ENCODE measurements at regions not wholly inside any gene's neighbourhood (a gene's known extent, or its start where the extent isn't known, plus 50 kb on each side); places are given as distances from the start of the nearest gene placed in this dataset.

GRCh38 chr1:4284976-4285375, 369.4 kb upstream of the AJAP1 start:
- Histone ChIP-seq H3K9me3 (ENCODE audit: insufficient read depth, low read depth, low read length) (peaks cover 2% of the 10 kb centered on the region), H3K36me3 (ENCODE audit: insufficient read depth, low read length) (no peaks in the 10 kb centered on the region), H3K79me2 (ENCODE audit: insufficient read depth, low read length) (no peaks in the 10 kb centered on the region), H3K27me3 (ENCODE audit: insufficient read depth, low read length) (no peaks in the 10 kb centered on the region), H3K4me1 (ENCODE audit: insufficient read depth, low read length) (no peaks in the 10 kb centered on the region), H3K9ac (ENCODE audit: low read length) (no peak overlapping the region), H4K20me1 (ENCODE audit: insufficient read depth, low read length) (no peaks in the 10 kb centered on the region), H3K27ac (ENCODE audit: low read depth, low read length) (no peak overlapping the region), H3K4me2 (ENCODE audit: low read length) (no peak overlapping the region), H3K4me3 (ENCODE audit: insufficient read depth, low read depth, low read length) (no peak overlapping the region), H2AFZ (ENCODE audit: low read depth, low read length) (no peak overlapping the region)
- no peaks in the 10 kb centered on the region for H3K36me3 Mint-ChIP-seq (ENCODE audit: low read depth, unreplicated experiment)
- H3K4me1 Mint-ChIP-seq (ENCODE audit: low read depth, unreplicated experiment) = no peaks in the 10 kb centered on the region
- FAIRE-seq (no peak), DNase-seq (ENCODE audit: low read depth) (no peak)
- H3K4me3 Mint-ChIP-seq (ENCODE audit: unreplicated experiment) = no peak overlapping the region
- peaks cover 18% of the 10 kb centered on the region for H3K9me3 Mint-ChIP-seq (ENCODE audit: unreplicated experiment)
- H3K27me3 Mint-ChIP-seq (ENCODE audit: low read depth, unreplicated experiment) = no peaks in the 10 kb centered on the region
- TF ChIP-seq EZH2 (IDR thresholded peaks at IDR 0.05; ENCODE audit: insufficient read depth, low read length) (no peak), CTCF (IDR thresholded peaks at IDR 0.05; ENCODE audit: insufficient read depth, low read depth, low read length) (no peak)
- H3K27ac Mint-ChIP-seq (ENCODE audit: unreplicated experiment) = no peak overlapping the region

- Histone ChIP-seq H3K9ac (ENCODE audit: low read length) (no peak overlapping the region), H3K4me3 (ENCODE audit: insufficient read depth, low read depth, low read length) (no peak overlapping the region), H3K36me3 (ENCODE audit: insufficient read depth, low read length) (no peaks in the 10 kb centered on the region), H2AFZ (ENCODE audit: low read depth, low read length) (no peak overlapping the region), H3K79me2 (ENCODE audit: insufficient read depth, low read length) (no peaks in the 10 kb centered on the region), H3K4me2 (ENCODE audit: low read length) (no peak overlapping the region), H4K20me1 (ENCODE audit: insufficient read depth, low read length) (no peaks in the 10 kb centered on the region), H3K27me3 (ENCODE audit: insufficient read depth, low read length) (no peaks in the 10 kb centered on the region), H3K9me3 (ENCODE audit: insufficient read depth, low read depth, low read length) (no peaks in the 10 kb centered on the region), H3K27ac (ENCODE audit: low read depth, low read length) (no peak overlapping the region), H3K4me1 (ENCODE audit: insufficient read depth, low read length) (no peaks in the 10 kb centered on the region)
- H3K36me3 Mint-ChIP-seq (ENCODE audit: low read depth, unreplicated experiment) = no peaks in the 10 kb centered on the region
- no peaks in the 10 kb centered on the region for H3K4me1 Mint-ChIP-seq (ENCODE audit: low read depth, unreplicated experiment)
- H3K27ac Mint-ChIP-seq (ENCODE audit: unreplicated experiment) = no peak overlapping the region
- H3K4me3 Mint-ChIP-seq (ENCODE audit: unreplicated experiment) = no peak overlapping the region
- DNase-seq (ENCODE audit: low read depth) (no peak), FAIRE-seq (no peak)
- peaks cover 25% of the 10 kb centered on the region for H3K9me3 Mint-ChIP-seq (ENCODE audit: unreplicated experiment)
- peaks cover 7% of the 10 kb centered on the region for H3K27me3 Mint-ChIP-seq (ENCODE audit: low read depth, unreplicated experiment)
- TF ChIP-seq CTCF (IDR thresholded peaks at IDR 0.05; ENCODE audit: insufficient read depth, low read depth, low read length) (no peak), EZH2 (IDR thresholded peaks at IDR 0.05; ENCODE audit: insufficient read depth, low read length) (no peak)
Observed at GRCh38 chr1:4292861-4293260, 361.5 kb upstream of the AJAP1 start.

GRCh38 chr1:4298361-4299083, 355.9 kb upstream of the AJAP1 start:
- no peaks in the 10 kb centered on the region for H3K36me3 Mint-ChIP-seq (ENCODE audit: low read depth, unreplicated experiment)
- peaks cover 20% of the 10 kb centered on the region for H3K9me3 Mint-ChIP-seq (ENCODE audit: unreplicated experiment)
- H3K4me2 ChIP-seq (ENCODE audit: low read length) = no peak overlapping the region
- no peak for FAIRE-seq
- H3K4me3 ChIP-seq (ENCODE audit: insufficient read depth, low read depth, low read length) = no peak overlapping the region
- H3K4me1 Mint-ChIP-seq (ENCODE audit: low read depth, unreplicated experiment) = no peaks in the 10 kb centered on the region
- H2AFZ ChIP-seq (ENCODE audit: low read depth, low read length) = no peak overlapping the region
- H3K9ac ChIP-seq (ENCODE audit: low read length) = no peak overlapping the region
- peaks cover 8% of the 10 kb centered on the region for H3K9me3 ChIP-seq (ENCODE audit: insufficient read depth, low read depth, low read length)
- H3K4me3 Mint-ChIP-seq (ENCODE audit: unreplicated experiment) = no peak overlapping the region
- no peak overlapping the region for H3K27ac ChIP-seq (ENCODE audit: low read depth, low read length)
- H3K79me2 ChIP-seq (ENCODE audit: insufficient read depth, low read length) = no peaks in the 10 kb centered on the region
- no peaks in the 10 kb centered on the region for H3K36me3 ChIP-seq (ENCODE audit: insufficient read depth, low read length)
- H4K20me1 ChIP-seq (ENCODE audit: insufficient read depth, low read length) = no peaks in the 10 kb centered on the region
- H3K27ac Mint-ChIP-seq (ENCODE audit: unreplicated experiment) = no peak overlapping the region
- no peak for DNase-seq (ENCODE audit: low read depth)
- no peaks in the 10 kb centered on the region for H3K27me3 ChIP-seq (ENCODE audit: insufficient read depth, low read length)
- H3K27me3 Mint-ChIP-seq (ENCODE audit: low read depth, unreplicated experiment) = peaks cover 10% of the 10 kb centered on the region
- no peaks in the 10 kb centered on the region for H3K4me1 ChIP-seq (ENCODE audit: insufficient read depth, low read length)
- TF ChIP-seq CTCF (IDR thresholded peaks at IDR 0.05; ENCODE audit: insufficient read depth, low read depth, low read length) (no peak), EZH2 (IDR thresholded peaks at IDR 0.05; ENCODE audit: insufficient read depth, low read length) (no peak)
